Activated naive CD8-positive, alpha-beta T cell (primary cell): ENCODE measurements at regions not wholly inside any gene's neighbourhood (a gene's known extent, or its start where the extent isn't known, plus 50 kb on each side); places are given as distances from the start of the nearest gene placed in this dataset.
"Not testable (repeated sequence)": the region's sequence is repeated elsewhere in the genome, so short reads cannot be mapped to it uniquely, and the experiment has no call there.

Experiments
- H3K27ac Mint-ChIP-seq: one replicate; pipeline ENCODE4 v1.8.0; 2021; ENCODE audit warnings: mixed read lengths
- H3K27me3 Mint-ChIP-seq: one replicate; pipeline ENCODE4 v1.8.0; 2021; ENCODE audit warnings: mixed read lengths
- H3K36me3 Mint-ChIP-seq: one replicate; pipeline ENCODE4 v1.8.0; 2021; ENCODE audit warnings: mixed read lengths
- H3K4me1 Mint-ChIP-seq: one replicate; pipeline ENCODE4 v1.8.0; 2021; ENCODE audit warnings: low read depth, mixed read lengths
- H3K4me3 Mint-ChIP-seq: one replicate; pipeline ENCODE4 v1.8.0; 2021; ENCODE audit warnings: mild to moderate bottlenecking, mixed read lengths
- H3K9me3 Mint-ChIP-seq: one replicate; pipeline ENCODE4 v1.8.0; 2021; ENCODE audit warnings: low read depth, mixed read lengths

DNA sequence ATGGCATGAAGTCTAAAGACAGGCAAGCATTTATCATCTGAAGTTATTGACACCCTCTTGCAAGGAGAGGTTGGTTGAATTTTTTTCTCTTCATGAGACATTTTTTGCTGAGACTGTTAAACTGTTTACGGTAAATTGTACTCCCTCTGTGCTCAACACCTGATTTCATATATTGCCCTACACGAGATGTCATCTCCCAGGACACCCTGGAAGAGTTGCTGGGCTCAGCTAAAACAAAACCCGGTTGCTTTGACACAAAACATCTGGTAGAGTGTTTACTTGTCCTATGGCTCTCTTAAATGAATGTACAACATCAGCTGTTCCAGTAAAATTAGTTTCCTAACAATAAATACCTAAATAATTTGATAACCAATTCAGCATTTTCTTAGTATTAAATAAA is 533.8 kb downstream of the SOCS6 start:
- Mint-ChIP-seq H3K27ac (no peak overlapping the region), H3K4me3 (no peak overlapping the region), H3K4me1 (peaks cover 3% of the 10 kb centered on the region), H3K36me3 (no peaks in the 10 kb centered on the region), H3K9me3 (no peaks in the 10 kb centered on the region), H3K27me3 (no peaks in the 10 kb centered on the region)

- no peaks in the 10 kb centered on the region for H3K36me3 Mint-ChIP-seq
- no peaks in the 10 kb centered on the region for H3K27me3 Mint-ChIP-seq
- no peak overlapping the region for H3K27ac Mint-ChIP-seq
- H3K9me3 Mint-ChIP-seq: no peaks in the 10 kb centered on the region
- H3K4me1 Mint-ChIP-seq: peaks cover 3% of the 10 kb centered on the region
- H3K4me3 Mint-ChIP-seq: no peak overlapping the region
Observed at GRCh38 chr18:70822117-70822516, 533.3 kb downstream of the SOCS6 start.

DNA sequence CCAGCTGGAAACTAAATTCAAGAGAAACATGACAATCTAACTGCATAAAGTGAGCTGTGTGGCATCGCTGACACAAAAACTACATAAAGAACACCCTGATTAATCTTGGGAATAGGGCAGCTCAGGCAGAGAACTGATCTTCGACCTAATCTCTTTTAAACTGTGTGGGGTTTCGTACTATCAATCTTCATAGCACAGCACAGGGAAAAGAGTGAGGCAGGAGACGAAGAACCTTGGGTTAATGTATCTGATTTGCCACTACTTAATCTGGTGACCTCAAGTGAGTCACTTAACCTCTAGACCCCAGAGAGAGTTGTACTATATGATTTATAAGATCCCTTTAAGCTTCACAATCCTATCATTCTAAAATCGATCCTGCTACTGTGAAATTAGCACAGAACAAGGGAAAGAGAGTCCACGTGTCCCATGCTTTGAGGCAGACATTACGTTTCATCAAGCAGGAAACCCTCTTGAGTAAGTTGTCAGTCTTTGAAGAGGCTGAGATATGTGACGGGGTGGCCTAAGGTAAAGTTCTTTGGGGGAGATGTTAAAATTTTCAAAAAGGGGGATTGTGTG is 519.7 kb downstream of the SOCS6 start:
- peaks cover 13% of the 10 kb centered on the region for H3K36me3 Mint-ChIP-seq
- no peaks in the 10 kb centered on the region for H3K4me1 Mint-ChIP-seq
- no peaks in the 10 kb centered on the region for H3K27me3 Mint-ChIP-seq
- no peak overlapping the region for H3K4me3 Mint-ChIP-seq
- no peaks in the 10 kb centered on the region for H3K9me3 Mint-ChIP-seq
- no peak overlapping the region for H3K27ac Mint-ChIP-seq

DNA sequence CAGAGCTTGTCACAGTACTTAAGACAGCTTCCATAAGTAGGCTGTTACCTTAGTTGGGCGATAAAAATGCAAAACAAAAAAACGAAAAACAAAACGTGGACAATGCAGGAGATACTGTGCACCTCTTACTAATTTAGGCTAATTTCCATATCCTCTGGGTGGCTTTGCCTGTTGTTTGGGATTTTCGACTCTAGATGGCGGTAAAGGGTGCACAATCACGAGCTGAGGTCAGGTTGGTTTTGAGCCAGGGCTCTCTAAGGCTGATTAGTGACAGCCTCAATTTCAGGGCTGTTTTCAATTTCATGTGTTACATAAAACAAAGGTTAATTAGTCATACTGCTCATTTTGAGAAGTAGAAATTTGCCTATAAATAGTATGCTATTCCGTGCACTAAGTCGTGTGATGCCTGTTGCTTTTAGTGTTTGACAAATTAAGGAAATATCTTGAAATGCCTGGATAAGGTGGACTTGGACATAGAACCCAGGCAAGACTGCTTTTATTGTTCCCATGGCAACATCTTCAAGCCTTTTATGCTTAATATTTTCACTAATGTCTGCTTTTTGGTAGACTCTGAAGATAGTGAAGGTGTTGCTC is 493.1 kb downstream of the SOCS6 start:
- no peak overlapping the region for H3K4me3 Mint-ChIP-seq
- peaks cover 7% of the 10 kb centered on the region for H3K9me3 Mint-ChIP-seq
- H3K4me1 Mint-ChIP-seq: peaks cover 17% of the 10 kb centered on the region
- peaks cover 7% of the 10 kb centered on the region for H3K36me3 Mint-ChIP-seq
- no peak overlapping the region for H3K27ac Mint-ChIP-seq
- H3K27me3 Mint-ChIP-seq: no peaks in the 10 kb centered on the region

GRCh38 chr18:70766254-70766653 is 477.4 kb downstream of the SOCS6 start:
- not testable (repeated sequence) for H3K4me3 Mint-ChIP-seq, H3K27ac Mint-ChIP-seq, H3K36me3 Mint-ChIP-seq, H3K27me3 Mint-ChIP-seq, H3K9me3 Mint-ChIP-seq
- H3K4me1 Mint-ChIP-seq: peaks cover 18% of the 10 kb centered on the region

DNA sequence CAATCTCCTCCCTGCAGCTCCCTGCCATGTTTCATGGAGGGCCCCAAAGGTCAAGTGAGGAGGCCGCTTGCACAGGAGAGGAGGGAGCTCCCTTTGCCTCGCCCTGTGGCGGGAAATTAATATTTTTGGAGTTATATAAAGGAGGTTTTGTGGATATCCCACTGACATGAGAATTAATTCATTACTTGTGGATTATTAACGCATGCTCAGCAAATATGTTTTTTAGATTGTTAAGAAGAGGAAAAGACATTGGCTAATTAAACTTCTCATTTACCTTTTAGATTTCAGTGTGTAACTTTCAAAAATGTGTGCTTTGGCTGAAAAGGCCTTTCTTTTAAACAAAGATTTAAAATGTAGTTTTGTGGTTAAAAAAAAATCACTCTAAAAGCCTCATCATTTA is 474.0 kb downstream of the SOCS6 start:
- H3K9me3 Mint-ChIP-seq: no peaks in the 10 kb centered on the region
- H3K27me3 Mint-ChIP-seq: no peaks in the 10 kb centered on the region
- H3K4me3 Mint-ChIP-seq: no peak overlapping the region
- H3K27ac Mint-ChIP-seq: no peak overlapping the region
- H3K4me1 Mint-ChIP-seq: peaks cover 15% of the 10 kb centered on the region
- H3K36me3 Mint-ChIP-seq: peaks cover 6% of the 10 kb centered on the region

- Mint-ChIP-seq H3K9me3 (peaks cover 5% of the 10 kb centered on the region), H3K27me3 (no peaks in the 10 kb centered on the region), H3K4me3 (no peak overlapping the region), H3K4me1 (peaks cover 2% of the 10 kb centered on the region), H3K27ac (no peak overlapping the region), H3K36me3 (peaks cover 15% of the 10 kb centered on the region)
Observed at GRCh38 chr18:70758780-70759179, 469.9 kb downstream of the SOCS6 start.

- Mint-ChIP-seq H3K27ac (no peak overlapping the region), H3K4me3 (no peak overlapping the region), H3K9me3 (peaks cover 5% of the 10 kb centered on the region), H3K4me1 (peaks cover 1% of the 10 kb centered on the region), H3K36me3 (peaks cover 11% of the 10 kb centered on the region), H3K27me3 (no peaks in the 10 kb centered on the region)
Observed at GRCh38 chr18:70754486-70754885, 465.6 kb downstream of the SOCS6 start.

DNA sequence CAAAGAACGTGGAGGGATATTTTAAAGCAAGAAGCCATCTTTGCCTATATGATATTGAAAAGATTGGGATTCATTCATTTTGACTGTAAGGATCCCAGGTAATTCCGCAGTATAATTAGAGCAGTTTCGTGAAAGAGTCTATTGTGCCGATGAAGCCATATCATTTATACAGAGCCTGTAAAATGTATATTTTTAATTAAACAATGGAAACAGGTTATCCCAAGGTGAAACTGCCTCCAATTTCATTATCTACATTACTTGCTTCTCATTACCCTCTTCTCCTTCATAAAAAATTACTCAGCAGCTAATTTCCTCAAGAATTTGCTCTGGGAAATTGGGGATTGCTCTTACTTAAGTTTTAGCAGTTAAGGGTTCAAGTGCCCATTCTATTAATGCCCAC is 444.1 kb downstream of the SOCS6 start:
- Mint-ChIP-seq H3K9me3 (no peaks in the 10 kb centered on the region), H3K4me1 (peaks cover 4% of the 10 kb centered on the region), H3K27me3 (no peaks in the 10 kb centered on the region), H3K4me3 (no peak overlapping the region), H3K27ac (no peak overlapping the region), H3K36me3 (peaks cover 13% of the 10 kb centered on the region)

- no peak overlapping the region for H3K4me3 Mint-ChIP-seq
- H3K27me3 Mint-ChIP-seq: no peaks in the 10 kb centered on the region
Observed at GRCh38 chr18:70732188-70732587, 443.3 kb downstream of the SOCS6 start.

DNA sequence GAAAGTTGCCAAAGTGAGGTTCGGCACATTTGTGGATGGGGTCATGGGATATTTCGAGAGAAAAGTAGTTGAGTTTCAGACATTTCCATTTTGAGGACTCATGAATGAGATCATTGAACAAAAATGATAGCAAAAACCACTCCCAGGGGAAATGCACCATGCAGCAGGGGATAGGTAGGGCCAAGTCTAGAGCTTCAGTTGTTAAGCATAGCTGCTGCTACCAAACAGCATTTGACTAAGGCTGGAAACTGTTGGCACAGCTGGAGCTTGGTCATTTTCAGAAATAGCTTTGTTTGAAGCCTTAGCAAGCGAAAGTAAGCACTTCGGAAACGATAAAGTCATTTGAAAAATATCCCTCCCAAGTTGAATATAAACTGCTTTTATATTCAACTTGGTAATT is 431.8 kb downstream of the SOCS6 start:
- Mint-ChIP-seq H3K4me3 (no peak overlapping the region), H3K9me3 (no peaks in the 10 kb centered on the region), H3K4me1 (peaks cover 9% of the 10 kb centered on the region), H3K36me3 (peaks cover 6% of the 10 kb centered on the region), H3K27me3 (no peaks in the 10 kb centered on the region), H3K27ac (no peak overlapping the region)

More at GRCh38 chr18:70732188-70732587, 443.3 kb downstream of the SOCS6 start:
- Mint-ChIP-seq H3K4me1 (peaks cover 8% of the 10 kb centered on the region), H3K36me3 (peaks cover 13% of the 10 kb centered on the region), H3K9me3 (no peaks in the 10 kb centered on the region), H3K27ac (no peak overlapping the region)

DNA sequence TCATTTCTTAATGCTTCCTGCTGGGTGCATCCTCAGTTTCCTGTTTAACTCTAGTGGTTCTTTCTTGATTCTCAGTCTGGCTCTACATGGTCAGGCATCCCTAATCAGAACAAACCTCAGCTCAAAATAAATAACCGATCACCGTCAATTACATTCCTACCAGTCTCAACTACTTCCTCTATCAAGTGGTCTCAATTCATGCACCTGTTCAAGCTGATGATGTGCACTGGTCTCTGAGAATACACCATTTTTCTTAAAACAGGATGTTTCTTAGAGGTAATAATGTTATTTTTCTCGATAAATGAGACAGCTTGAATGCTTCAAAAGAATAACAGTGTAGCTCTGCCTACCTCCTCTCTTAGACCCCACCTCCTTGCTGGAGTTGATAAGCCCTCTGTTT is 420.9 kb downstream of the SOCS6 start:
- H3K4me3 Mint-ChIP-seq: no peak overlapping the region
- H3K36me3 Mint-ChIP-seq: peaks cover 23% of the 10 kb centered on the region
- peaks cover 11% of the 10 kb centered on the region for H3K9me3 Mint-ChIP-seq
- peaks cover 23% of the 10 kb centered on the region for H3K4me1 Mint-ChIP-seq
- no peak overlapping the region for H3K27ac Mint-ChIP-seq
- no peaks in the 10 kb centered on the region for H3K27me3 Mint-ChIP-seq

- H3K27me3 Mint-ChIP-seq: no peaks in the 10 kb centered on the region
- H3K36me3 Mint-ChIP-seq: peaks cover 23% of the 10 kb centered on the region
- no peak overlapping the region for H3K4me3 Mint-ChIP-seq
- peaks cover 11% of the 10 kb centered on the region for H3K9me3 Mint-ChIP-seq
- H3K27ac Mint-ChIP-seq: no peak overlapping the region
- peaks cover 23% of the 10 kb centered on the region for H3K4me1 Mint-ChIP-seq
Observed at GRCh38 chr18:70709144-70709543, 420.3 kb downstream of the SOCS6 start.

DNA sequence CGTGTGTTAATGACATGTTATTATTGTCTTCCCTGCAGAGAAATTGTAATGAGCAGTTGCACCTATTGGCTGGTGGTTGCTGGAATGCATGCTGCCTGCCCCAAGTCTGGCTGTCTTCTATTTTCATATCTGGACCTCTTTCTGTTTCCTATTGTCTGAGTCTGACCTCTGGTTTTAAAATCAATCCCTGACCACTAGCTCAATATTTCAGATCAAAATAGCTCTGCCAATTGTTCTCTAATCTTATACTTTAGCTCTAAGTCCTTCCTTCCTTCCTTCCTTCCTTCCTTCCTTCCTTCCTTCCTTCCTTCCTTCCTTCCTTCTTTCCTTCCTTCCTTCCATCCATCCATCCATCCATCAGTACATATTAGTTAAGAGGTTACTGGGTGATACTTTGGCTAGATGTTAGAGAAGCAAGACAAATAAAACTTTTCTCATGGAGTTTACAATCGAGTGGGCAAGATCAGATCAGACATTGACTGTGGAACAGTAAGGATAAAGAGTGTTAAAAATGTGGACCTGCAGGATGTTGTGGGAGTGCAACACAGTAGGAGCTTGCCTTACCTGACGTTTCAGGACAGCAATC is 417.1 kb downstream of the SOCS6 start:
- Mint-ChIP-seq H3K27me3 (no peaks in the 10 kb centered on the region), H3K4me1 (peaks cover 30% of the 10 kb centered on the region), H3K36me3 (peaks cover 27% of the 10 kb centered on the region), H3K4me3 (no peak overlapping the region), H3K27ac (no peak overlapping the region), H3K9me3 (no peaks in the 10 kb centered on the region)

DNA sequence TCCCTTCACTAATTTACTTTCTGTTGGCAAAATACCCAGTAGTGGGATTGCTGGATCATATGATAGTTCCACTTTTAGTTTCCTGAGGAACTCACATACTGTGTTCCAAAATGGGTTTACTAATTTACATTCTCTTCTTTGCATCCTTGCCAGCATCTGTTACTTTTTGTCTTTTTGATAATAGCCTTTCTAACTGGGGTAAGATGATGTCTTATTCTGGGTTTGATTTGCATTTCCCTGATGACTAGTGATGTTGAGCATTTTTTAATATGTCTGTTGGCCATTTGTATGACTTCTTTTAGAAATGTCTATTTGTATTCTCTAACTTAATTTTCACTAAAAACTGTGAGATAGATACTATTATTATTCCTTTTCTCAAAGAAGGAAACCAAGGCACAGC is 411.7 kb downstream of the SOCS6 start:
- no peak overlapping the region for H3K27ac Mint-ChIP-seq
- no peaks in the 10 kb centered on the region for H3K27me3 Mint-ChIP-seq
- peaks cover 9% of the 10 kb centered on the region for H3K9me3 Mint-ChIP-seq

DNA sequence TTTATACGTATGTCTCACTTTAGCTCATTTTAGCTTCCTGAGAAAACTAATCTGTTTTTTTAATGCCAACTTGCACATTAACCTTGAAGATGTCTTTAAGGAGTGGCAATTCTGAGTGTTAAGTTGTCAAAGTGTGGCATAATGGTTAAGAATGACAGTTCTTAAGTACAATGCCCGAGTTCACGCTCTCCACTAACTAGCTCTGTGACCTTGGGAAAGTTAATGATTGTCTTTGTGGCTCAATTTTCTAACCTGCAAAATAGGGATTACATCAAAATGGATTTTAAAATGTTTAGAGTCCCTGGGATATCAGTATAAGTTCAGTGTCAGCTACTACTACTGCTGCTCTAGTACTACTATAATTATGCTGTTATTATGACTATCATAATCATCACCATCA is 409.7 kb downstream of the SOCS6 start:
- Mint-ChIP-seq H3K9me3 (peaks cover 9% of the 10 kb centered on the region), H3K4me3 (no peak overlapping the region), H3K27me3 (no peaks in the 10 kb centered on the region), H3K36me3 (peaks cover 29% of the 10 kb centered on the region), H3K4me1 (peaks cover 18% of the 10 kb centered on the region), H3K27ac (no peak overlapping the region)

More for the DNA sequence above, 411.7 kb downstream of the SOCS6 start:
- H3K36me3 Mint-ChIP-seq: peaks cover 31% of the 10 kb centered on the region
- no peak overlapping the region for H3K4me3 Mint-ChIP-seq
- peaks cover 19% of the 10 kb centered on the region for H3K4me1 Mint-ChIP-seq
